Ovary (tissue), 3 donors: ENCODE measurements at regions not wholly inside any gene's neighbourhood (a gene's known extent, or its start where the extent isn't known, plus 50 kb on each side); places are given as distances from the start of the nearest gene placed in this dataset.

Experiments used
- CTCF ChIP-seq, 3 donors: fragments of 450-650 bp in 2 of 3; fragments of 200-600 bp in 1 of 3; IDR thresholded peaks; one replicate each; pipeline versions ENCODE4 v1.5.1 to v1.8.0; 2016 to 2022; ENCODE audit warnings: antibody characterized with exemption in 3 of 3, mild to moderate bottlenecking in 1 of 3
- POLR2A ChIP-seq: fragments of 450-650 bp; IDR thresholded peaks from one replicate; pipeline ENCODE4 v1.6.1; 2017; ENCODE audit warnings: antibody characterized with exemption, mild to moderate bottlenecking, moderate library complexity
- donor health status: DM: no; HTN: no; CAD: no.

- TF ChIP-seq CTCF (IDR thresholded peaks at IDR 0.05): no peak
- no peak for TF ChIP-seq POLR2A
These were observed 93.2 kb upstream of the CBLN2 start for GRCh38 chr18:72637299-72637698.
